ENCODE measurements at regions not wholly inside any gene's neighbourhood (a gene's known extent, or its start where the extent isn't known, plus 50 kb on each side); places are given as distances from the start of the nearest gene placed in this dataset.

GRCh38 chr12:76688631-76689030 is 75.3 kb upstream of the ZDHHC17 start:
- ChIA-PET POLR2A (interaction anchor here (0.6 kb wide), 1 partner anchor 1252 kb away, joined by 3 read pairs; no protein-coding TSS in a partner anchor), CTCF (interaction anchor here (1.0 to 1.1 kb wide), 2 partner anchors 9 to 63 kb away, joined by 3 read pairs; no protein-coding TSS in a partner anchor)
- Histone ChIP-seq H3K4me3 (ENCODE audit: low read depth, low read length) (no peak overlapping the region), H3K36me3 (ENCODE audit: control insufficient read depth, insufficient read depth, low read length) (no peaks in the 10 kb centered on the region), H3K27me3 (ENCODE audit: control insufficient read depth, insufficient read depth, low read length) (no peaks in the 10 kb centered on the region)
- TF ChIP-seq, protein P1, sequence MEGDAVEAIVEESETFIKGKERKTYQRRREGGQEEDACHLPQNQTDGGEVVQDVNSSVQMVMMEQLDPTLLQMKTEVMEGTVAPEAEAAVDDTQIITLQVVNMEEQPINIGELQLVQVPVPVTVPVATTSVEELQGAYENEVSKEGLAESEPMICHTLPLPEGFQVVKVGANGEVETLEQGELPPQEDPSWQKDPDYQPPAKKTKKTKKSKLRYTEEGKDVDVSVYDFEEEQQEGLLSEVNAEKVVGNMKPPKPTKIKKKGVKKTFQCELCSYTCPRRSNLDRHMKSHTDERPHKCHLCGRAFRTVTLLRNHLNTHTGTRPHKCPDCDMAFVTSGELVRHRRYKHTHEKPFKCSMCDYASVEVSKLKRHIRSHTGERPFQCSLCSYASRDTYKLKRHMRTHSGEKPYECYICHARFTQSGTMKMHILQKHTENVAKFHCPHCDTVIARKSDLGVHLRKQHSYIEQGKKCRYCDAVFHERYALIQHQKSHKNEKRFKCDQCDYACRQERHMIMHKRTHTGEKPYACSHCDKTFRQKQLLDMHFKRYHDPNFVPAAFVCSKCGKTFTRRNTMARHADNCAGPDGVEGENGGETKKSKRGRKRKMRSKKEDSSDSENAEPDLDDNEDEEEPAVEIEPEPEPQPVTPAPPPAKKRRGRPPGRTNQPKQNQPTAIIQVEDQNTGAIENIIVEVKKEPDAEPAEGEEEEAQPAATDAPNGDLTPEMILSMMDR (IDR thresholded peaks at IDR 0.05; ENCODE audit: insufficient read depth, low read depth, low read length), result peak; percentile 12; the same call in 1 of the 2 replicates
- DNase-seq (ENCODE audit: low read depth), result no peak

DNA sequence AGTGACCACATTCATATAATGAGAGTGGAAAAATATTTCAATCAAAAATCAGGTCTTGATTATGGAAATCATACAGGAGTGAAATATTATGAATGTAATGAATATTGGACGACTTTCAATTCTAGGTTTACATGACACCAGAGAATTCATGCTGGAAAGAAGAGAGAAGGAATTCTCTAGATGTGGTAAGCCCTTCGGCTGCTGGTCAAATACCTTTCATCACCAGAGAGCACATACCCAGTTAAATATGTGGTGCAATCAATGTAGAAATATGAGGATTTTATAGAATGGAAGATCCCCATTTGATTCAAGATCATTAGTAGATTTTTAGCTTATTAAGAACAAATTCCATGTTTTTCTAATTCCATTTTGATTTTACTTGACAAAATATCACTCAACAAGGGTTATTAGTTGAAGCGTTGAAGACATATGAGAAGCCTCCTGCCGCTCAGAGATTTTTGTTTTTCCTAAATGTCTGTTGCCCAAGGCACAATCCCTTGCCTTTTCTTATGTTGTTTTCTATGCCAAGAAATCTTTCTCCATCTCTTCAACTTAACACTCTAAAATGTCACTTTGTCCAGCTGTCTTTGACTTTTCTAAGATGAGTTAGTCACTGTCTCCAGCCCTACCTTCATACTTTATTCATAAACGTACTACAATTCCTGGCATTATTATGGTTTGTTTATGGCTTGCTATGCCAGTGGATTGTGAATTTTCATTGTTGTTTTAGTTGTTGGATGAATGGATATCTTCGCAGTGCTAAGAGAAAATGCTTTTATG is 72.8 kb upstream of the ZDHHC17 start:
- no peak for DNase-seq (ENCODE audit: low read depth)
- CTCF ChIA-PET, result no interaction called here
- H3K36me3 ChIP-seq (ENCODE audit: control insufficient read depth, insufficient read depth, low read length), result no peaks in the 10 kb centered on the region
- no peaks in the 10 kb centered on the region for H3K27me3 ChIP-seq (ENCODE audit: control insufficient read depth, insufficient read depth, low read length)
- POLR2A ChIA-PET, result no interaction called here
- no peak overlapping the region for H3K4me3 ChIP-seq (ENCODE audit: low read depth, low read length)
- TF ChIP-seq, protein P1 (IDR thresholded peaks at IDR 0.05; ENCODE audit: insufficient read depth, low read depth, low read length), result no peak

DNA sequence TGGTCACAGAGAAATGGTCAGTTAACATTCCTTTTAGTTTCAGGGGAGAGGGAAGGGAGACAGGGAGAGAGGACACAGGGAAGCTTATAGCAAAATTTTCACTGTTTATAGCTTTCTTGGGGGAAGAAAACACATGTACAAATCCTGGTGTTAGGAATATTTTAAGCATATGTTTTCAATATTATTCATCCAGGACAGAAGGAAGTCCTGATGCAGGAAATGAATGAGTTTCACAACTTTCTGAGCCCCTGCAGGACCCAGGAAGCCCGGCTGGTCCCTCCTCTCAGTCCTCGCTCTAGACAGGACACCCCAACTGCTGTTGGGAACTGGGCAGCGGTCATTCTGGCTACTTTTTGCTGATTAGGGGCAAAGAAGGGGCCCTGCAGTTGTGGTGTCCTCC is 71.1 kb upstream of the ZDHHC17 start:
- TF ChIP-seq, protein P1 (IDR thresholded peaks at IDR 0.05; ENCODE audit: insufficient read depth, low read depth, low read length), result no peak
- POLR2A ChIA-PET, result no interaction called here
- H3K4me3 ChIP-seq (ENCODE audit: low read depth, low read length), result no peak overlapping the region
- CTCF ChIA-PET, result interaction anchor here (1.0 to 1.6 kb wide), 2 partner anchors 72 to 98 kb away, joined by 3 to 4 read pairs; no protein-coding TSS in a partner anchor
- no peak for DNase-seq (ENCODE audit: low read depth)
- H3K36me3 ChIP-seq (ENCODE audit: control insufficient read depth, insufficient read depth, low read length), result no peaks in the 10 kb centered on the region
- no peaks in the 10 kb centered on the region for H3K27me3 ChIP-seq (ENCODE audit: control insufficient read depth, insufficient read depth, low read length)

- CTCF ChIA-PET, result no interaction called here
- Histone ChIP-seq H3K36me3 (ENCODE audit: control insufficient read depth, insufficient read depth, low read length) (no peaks in the 10 kb centered on the region), H3K4me3 (ENCODE audit: low read depth, low read length) (no peak overlapping the region), H3K27me3 (ENCODE audit: control insufficient read depth, insufficient read depth, low read length) (no peaks in the 10 kb centered on the region)
- POLR2A ChIA-PET, result no interaction called here
- no peak for DNase-seq (ENCODE audit: low read depth)
- TF ChIP-seq, protein P1 (IDR thresholded peaks at IDR 0.05; ENCODE audit: insufficient read depth, low read depth, low read length), result no peak
These were observed 69.5 kb upstream of the ZDHHC17 start for GRCh38 chr12:76694369-76694768.

GRCh38 chr12:76696186-76696585 is 67.7 kb upstream of the ZDHHC17 start:
- no peak overlapping the region for H3K4me3 ChIP-seq (ENCODE audit: low read depth, low read length)
- no peak for DNase-seq (ENCODE audit: low read depth)
- H3K27me3 ChIP-seq (ENCODE audit: control insufficient read depth, insufficient read depth, low read length), result no peaks in the 10 kb centered on the region
- H3K36me3 ChIP-seq (ENCODE audit: control insufficient read depth, insufficient read depth, low read length), result no peaks in the 10 kb centered on the region
- TF ChIP-seq, protein P1 (IDR thresholded peaks at IDR 0.05; ENCODE audit: insufficient read depth, low read depth, low read length), result no peak
- ChIA-PET CTCF (interaction anchor here (1.1 kb wide), 2 partner anchors 70 to 94 kb away, joined by 3 read pairs; no protein-coding TSS in a partner anchor), POLR2A (no interaction called here)
